AG04449 (cell line): ENCODE measurements at regions not wholly inside any gene's neighbourhood (a gene's known extent, or its start where the extent isn't known, plus 50 kb on each side); places are given as distances from the start of the nearest gene placed in this dataset.

ENCODE experiments used
- CTCF ChIA-PET: fragments of 350-600 bp; formaldehyde crosslinking; extraction: SDS; loops from one replicate; lab custom pipeline; 2021; ENCODE audit warnings: antibody characterized with exemption; lab: Yijun Ruan, JAX
- POLR2A ChIA-PET: fragments of 400-600, 350-600 bp; formaldehyde crosslinking; extraction: SDS; loops from one replicate; lab custom pipeline; 2020; ENCODE audit warnings: antibody characterized with exemption, inconsistent platforms; lab: Yijun Ruan, JAX
- DNase-seq: peaks from one replicate; pipeline ENCODE4 v3.0.0-alpha.2; 2010; ENCODE audit warnings: low read depth, low spot score
- H3K4me3 ChIP-seq: 2 replicates; pipeline ENCODE4 v1.5.1; 2011; ENCODE audit warnings: low read depth, mild to moderate bottlenecking, control low read depth, low read length
- CTCF ChIP-seq: IDR thresholded peaks from one replicate; pipeline ENCODE4 v1.5.1; 2011; ENCODE audit warnings: mild to moderate bottlenecking, moderate library complexity, low read length, control low read depth, inconsistent platforms; ENCODE audit not compliant: insufficient read depth; ENCODE audit errors: missing control alignments

- no peak for DNase-seq
- H3K4me3 ChIP-seq = no peak overlapping the region
- ChIA-PET POLR2A (no interaction called here), CTCF (interaction anchor here (1.2 to 1.3 kb wide), 2 partner anchors 13 to 223 kb away, joined by 5 to 6 read pairs; no protein-coding TSS in a partner anchor)
- no peak for TF ChIP-seq CTCF
Observed at GRCh38 chr17:27376637-27377547, 79.4 kb upstream of the KSR1 start.

GRCh38 chr17:27378482-27379175 lies 77.6 kb upstream of the KSR1 start:
- no peak overlapping the region for H3K4me3 ChIP-seq
- ChIA-PET CTCF (interaction anchor here (0.8 to 3.4 kb wide), 7 partner anchors 11 to 223 kb away, joined by 3 to 15 read pairs (median 4); no protein-coding TSS in a partner anchor), POLR2A (no interaction called here)
- no peak for TF ChIP-seq CTCF
- no peak for DNase-seq

- TF ChIP-seq CTCF = no peak
- no peak for DNase-seq
- no peak overlapping the region; the same call in 1 of the 2 replicates for H3K4me3 ChIP-seq
- ChIA-PET POLR2A (no interaction called here), CTCF (interaction anchor here (0.7 to 3.8 kb wide), 15 partner anchors 9 to 223 kb away, joined by 3 to 18 read pairs (median 4); no protein-coding TSS in a partner anchor)
Observed at GRCh38 chr17:27379888-27380533, 76.2 kb upstream of the KSR1 start.

- ChIA-PET CTCF (interaction anchor here (0.7 to 3.8 kb wide), 13 partner anchors 9 to 221 kb away, joined by 3 to 18 read pairs (median 4); no protein-coding TSS in a partner anchor), POLR2A (no interaction called here)
- no peak overlapping the region for H3K4me3 ChIP-seq
- TF ChIP-seq CTCF = no peak
- no peak for DNase-seq
Observed at GRCh38 chr17:27380551-27380950, 75.7 kb upstream of the KSR1 start.

GRCh38 chr17:27381007-27381501 lies 75.2 kb upstream of the KSR1 start:
- TF ChIP-seq CTCF = peak; percentile 77
- no peak for DNase-seq
- H3K4me3 ChIP-seq = no peak overlapping the region
- ChIA-PET CTCF (interaction anchor here (0.7 to 3.8 kb wide), 15 partner anchors 10 to 220 kb away, joined by 3 to 18 read pairs (median 4); no protein-coding TSS in a partner anchor), POLR2A (no interaction called here)
